ENCODE measurements at regions not wholly inside any gene's neighbourhood (a gene's known extent, or its start where the extent isn't known, plus 50 kb on each side); places are given as distances from the start of the nearest gene placed in this dataset.

GRCh38 chr13:106990594-106990993 lies 422.7 kb upstream of the ARGLU1 start:
- no peak for DNase-seq

GRCh38 chr13:106989876-106990275 lies 421.9 kb upstream of the ARGLU1 start:
- DNase-seq: no peak

- DNase-seq: no peak
Observed at GRCh38 chr13:106987427-106987785, 419.5 kb upstream of the ARGLU1 start.

GRCh38 chr13:106986687-106987426 lies 418.9 kb upstream of the ARGLU1 start:
- DNase-seq: no peak

- DNase-seq: no peak
Observed at GRCh38 chr13:106986033-106986484, 418.1 kb upstream of the ARGLU1 start.

GRCh38 chr13:106985481-106985880 lies 417.5 kb upstream of the ARGLU1 start:
- no peak for DNase-seq

GRCh38 chr13:106981051-106981450 lies 413.1 kb upstream of the ARGLU1 start:
- DNase-seq: no peak

- no peak for DNase-seq
Observed at GRCh38 chr13:106967391-106967790, 399.5 kb upstream of the ARGLU1 start.

- DNase-seq: no peak
Observed at GRCh38 chr13:106963151-106963550, 395.2 kb upstream of the ARGLU1 start.

- DNase-seq: no peak
Observed at GRCh38 chr13:106961651-106962050, 393.7 kb upstream of the ARGLU1 start.

- no peak for DNase-seq
Observed at GRCh38 chr13:106961216-106961615, 393.3 kb upstream of the ARGLU1 start.

GRCh38 chr13:106958621-106959048 lies 390.7 kb upstream of the ARGLU1 start:
- no peak for DNase-seq

- DNase-seq: no peak
Observed at GRCh38 chr13:106942563-106942962, 374.6 kb upstream of the ARGLU1 start.

- DNase-seq: no peak
Observed at GRCh38 chr13:106941779-106942178, 373.8 kb upstream of the ARGLU1 start.

- DNase-seq: no peak
Observed at GRCh38 chr13:106927421-106927820, 359.5 kb upstream of the ARGLU1 start.

GRCh38 chr13:106922384-106922783 lies 354.4 kb upstream of the ARGLU1 start:
- DNase-seq: no peak

GRCh38 chr13:106919638-106920037 lies 351.7 kb upstream of the ARGLU1 start:
- no peak for DNase-seq

GRCh38 chr13:106919133-106919532 lies 351.2 kb upstream of the ARGLU1 start:
- no peak for DNase-seq

- no peak for DNase-seq
Observed at GRCh38 chr13:106918557-106918860, 350.6 kb upstream of the ARGLU1 start.

GRCh38 chr13:106917673-106918556 lies 350.0 kb upstream of the ARGLU1 start:
- DNase-seq: peak; percentile 56

GRCh38 chr13:106917024-106917571 lies 349.2 kb upstream of the ARGLU1 start:
- no peak for DNase-seq

- no peak for DNase-seq
Observed at GRCh38 chr13:106916329-106916976, 348.5 kb upstream of the ARGLU1 start.

- no peak for DNase-seq
Observed at GRCh38 chr13:106915146-106915545, 347.2 kb upstream of the ARGLU1 start.
